ENCODE measurements at regions not wholly inside any gene's neighbourhood (a gene's known extent, or its start where the extent isn't known, plus 50 kb on each side); places are given as distances from the start of the nearest gene placed in this dataset.

DNA sequence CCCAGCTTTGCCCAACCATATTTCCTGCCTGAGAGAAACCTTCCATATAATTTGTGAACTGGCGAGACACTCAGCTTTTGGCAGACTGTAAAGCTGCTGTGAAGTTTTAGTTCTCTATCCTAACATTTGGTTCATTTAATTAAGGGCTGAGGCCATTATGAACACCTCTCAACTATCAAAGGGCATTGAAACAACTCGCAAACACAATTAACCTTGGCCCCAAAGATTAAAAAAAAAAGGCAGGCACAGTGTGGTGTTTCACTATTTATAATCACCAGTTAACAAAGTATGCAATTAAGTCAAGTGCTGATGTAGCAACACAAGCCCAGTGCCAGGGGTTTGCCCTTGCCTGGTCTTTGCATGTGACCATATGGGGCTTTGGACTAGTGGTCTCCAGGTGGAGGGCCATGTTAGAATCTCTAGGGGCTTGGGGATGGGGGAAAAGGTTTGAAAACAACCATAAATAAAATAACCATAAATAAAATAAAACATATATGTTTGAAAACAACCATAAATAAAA is 297.6 kb upstream of the SKOR2 start:
- no peak overlapping the region for H3K4me3 ChIP-seq (ENCODE audit: low read depth, low read length)
- no peak for TF ChIP-seq POLR2A (IDR thresholded peaks at IDR 0.05; ENCODE audit: extremely low read depth, insufficient read length)
- TF ChIP-seq, protein P1, sequence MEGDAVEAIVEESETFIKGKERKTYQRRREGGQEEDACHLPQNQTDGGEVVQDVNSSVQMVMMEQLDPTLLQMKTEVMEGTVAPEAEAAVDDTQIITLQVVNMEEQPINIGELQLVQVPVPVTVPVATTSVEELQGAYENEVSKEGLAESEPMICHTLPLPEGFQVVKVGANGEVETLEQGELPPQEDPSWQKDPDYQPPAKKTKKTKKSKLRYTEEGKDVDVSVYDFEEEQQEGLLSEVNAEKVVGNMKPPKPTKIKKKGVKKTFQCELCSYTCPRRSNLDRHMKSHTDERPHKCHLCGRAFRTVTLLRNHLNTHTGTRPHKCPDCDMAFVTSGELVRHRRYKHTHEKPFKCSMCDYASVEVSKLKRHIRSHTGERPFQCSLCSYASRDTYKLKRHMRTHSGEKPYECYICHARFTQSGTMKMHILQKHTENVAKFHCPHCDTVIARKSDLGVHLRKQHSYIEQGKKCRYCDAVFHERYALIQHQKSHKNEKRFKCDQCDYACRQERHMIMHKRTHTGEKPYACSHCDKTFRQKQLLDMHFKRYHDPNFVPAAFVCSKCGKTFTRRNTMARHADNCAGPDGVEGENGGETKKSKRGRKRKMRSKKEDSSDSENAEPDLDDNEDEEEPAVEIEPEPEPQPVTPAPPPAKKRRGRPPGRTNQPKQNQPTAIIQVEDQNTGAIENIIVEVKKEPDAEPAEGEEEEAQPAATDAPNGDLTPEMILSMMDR (IDR thresholded peaks at IDR 0.05; ENCODE audit: low read depth, low read length), result no peak
- TF ChIP-seq MYC (IDR thresholded peaks at IDR 0.05; ENCODE audit: low read depth, low read length), result no peak
- TF ChIP-seq, protein P2, sequence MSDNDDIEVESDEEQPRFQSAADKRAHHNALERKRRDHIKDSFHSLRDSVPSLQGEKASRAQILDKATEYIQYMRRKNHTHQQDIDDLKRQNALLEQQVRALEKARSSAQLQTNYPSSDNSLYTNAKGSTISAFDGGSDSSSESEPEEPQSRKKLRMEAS (IDR thresholded peaks at IDR 0.05; ENCODE audit: low read depth, low read length), result no peak
- DNase-seq (ENCODE audit: low read depth), result no peak

DNA sequence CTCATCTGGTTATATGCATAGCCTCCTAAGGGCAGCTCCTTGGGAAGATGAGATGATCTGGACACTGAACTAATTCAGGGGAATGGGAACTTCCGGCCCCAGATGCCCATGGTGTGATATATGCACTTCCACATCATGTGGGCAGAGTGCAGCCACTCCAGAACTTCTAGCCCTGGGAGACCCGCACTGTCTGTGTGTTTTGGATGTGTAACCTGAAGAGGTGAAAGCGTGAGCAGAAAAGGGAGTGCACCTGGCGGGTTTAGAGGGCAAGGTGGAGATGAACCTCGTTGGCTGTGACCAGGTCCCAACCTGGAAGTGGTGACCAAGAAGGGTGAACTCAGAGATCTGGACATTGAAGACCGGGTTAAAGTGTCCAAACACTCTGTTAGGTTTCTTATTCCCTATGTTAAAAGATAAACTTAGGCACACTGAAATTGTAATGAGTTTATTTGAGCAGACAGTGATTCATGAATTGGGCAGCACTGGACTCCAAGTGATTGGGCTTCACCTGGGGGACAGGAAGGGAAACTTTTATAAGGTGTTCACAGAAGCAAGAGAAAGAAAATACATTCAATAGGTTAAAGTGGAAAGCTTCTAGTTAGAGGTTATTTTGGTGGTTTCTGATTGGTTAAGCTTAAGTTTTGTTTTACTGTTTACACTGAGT is 296.2 kb upstream of the SKOR2 start:
- TF ChIP-seq POLR2A (IDR thresholded peaks at IDR 0.05; ENCODE audit: extremely low read depth, insufficient read length) (no peak), MYC (IDR thresholded peaks at IDR 0.05; ENCODE audit: low read depth, low read length) (no peak)
- TF ChIP-seq, protein P1 (IDR thresholded peaks at IDR 0.05; ENCODE audit: low read depth, low read length), result no peak
- TF ChIP-seq, protein P2 (IDR thresholded peaks at IDR 0.05; ENCODE audit: low read depth, low read length), result no peak
- H3K4me3 ChIP-seq (ENCODE audit: low read depth, low read length), result no peak overlapping the region
- no peak for DNase-seq (ENCODE audit: low read depth)

DNA sequence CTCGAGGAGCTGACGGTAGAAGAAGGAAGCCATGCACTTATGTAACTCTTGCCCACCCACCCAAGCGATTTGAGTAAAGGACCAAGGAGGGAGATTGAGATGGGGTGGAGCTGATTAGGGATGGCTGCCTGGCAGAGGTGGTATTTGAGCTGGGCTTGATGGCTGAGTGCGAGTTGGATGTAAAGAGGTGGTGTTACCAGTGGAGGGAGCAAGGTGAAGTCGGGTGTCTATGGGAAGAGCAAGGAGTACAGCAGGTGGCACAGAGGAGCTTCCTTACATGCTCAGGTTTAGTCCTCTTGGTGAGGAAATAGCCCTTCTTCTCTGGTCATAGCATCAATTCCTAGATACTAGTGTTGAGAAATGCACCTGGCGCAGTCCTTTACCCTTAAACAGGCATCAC is 294.2 kb upstream of the SKOR2 start:
- TF ChIP-seq, protein P1 (IDR thresholded peaks at IDR 0.05; ENCODE audit: low read depth, low read length), result no peak
- TF ChIP-seq, protein P2 (IDR thresholded peaks at IDR 0.05; ENCODE audit: low read depth, low read length), result no peak
- no peak for TF ChIP-seq MYC (IDR thresholded peaks at IDR 0.05; ENCODE audit: low read depth, low read length)
- TF ChIP-seq POLR2A (IDR thresholded peaks at IDR 0.05; ENCODE audit: extremely low read depth, insufficient read length), result no peak
- no peak for DNase-seq (ENCODE audit: low read depth)
- no peak overlapping the region for H3K4me3 ChIP-seq (ENCODE audit: low read depth, low read length)

DNA sequence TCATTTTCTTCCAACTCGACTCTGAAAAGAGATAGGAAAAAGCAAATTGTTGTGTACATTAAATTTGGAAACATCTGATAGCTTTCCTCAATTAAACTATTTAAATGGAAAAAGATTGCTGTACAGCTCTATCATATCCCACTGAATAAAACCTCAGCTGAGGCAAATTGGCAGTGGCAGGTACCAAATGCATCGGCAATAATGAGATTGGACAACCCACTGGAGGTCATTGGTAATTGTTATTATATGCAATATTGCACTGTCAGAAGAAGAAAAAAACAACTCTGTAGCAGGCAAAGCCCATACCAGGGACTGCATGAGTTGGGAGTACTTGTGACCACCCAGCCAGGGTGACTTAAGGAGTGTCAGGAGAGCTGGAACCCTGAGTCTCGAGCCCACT is 291.6 kb upstream of the SKOR2 start:
- DNase-seq (ENCODE audit: low read depth), result no peak
- H3K4me3 ChIP-seq (ENCODE audit: low read depth, low read length), result no peak overlapping the region
- TF ChIP-seq, protein P2 (IDR thresholded peaks at IDR 0.05; ENCODE audit: low read depth, low read length), result no peak
- TF ChIP-seq POLR2A (IDR thresholded peaks at IDR 0.05; ENCODE audit: extremely low read depth, insufficient read length) (no peak), MYC (IDR thresholded peaks at IDR 0.05; ENCODE audit: low read depth, low read length) (no peak)
- TF ChIP-seq, protein P1 (IDR thresholded peaks at IDR 0.05; ENCODE audit: low read depth, low read length), result no peak

DNA sequence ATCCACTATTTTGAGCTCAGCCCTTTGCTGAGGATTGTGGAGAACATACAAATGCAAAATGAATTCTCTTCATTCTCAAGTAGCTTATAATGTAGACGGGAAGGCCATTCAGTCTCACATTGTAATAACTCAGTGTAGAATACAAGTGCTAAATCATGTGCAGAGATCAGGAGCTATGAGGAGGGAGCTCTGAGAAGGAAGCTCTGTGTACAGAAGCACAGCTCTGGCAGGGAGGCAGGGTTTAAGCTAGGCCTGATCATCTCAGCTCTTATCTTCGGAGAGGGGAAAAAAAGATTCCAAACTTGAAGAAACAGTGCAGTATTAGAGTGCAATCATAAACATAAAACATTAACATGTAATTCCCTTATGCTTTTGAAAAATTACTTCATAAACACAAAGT is 291.1 kb upstream of the SKOR2 start:
- TF ChIP-seq, protein P2 (IDR thresholded peaks at IDR 0.05; ENCODE audit: low read depth, low read length), result no peak
- no peak for TF ChIP-seq MYC (IDR thresholded peaks at IDR 0.05; ENCODE audit: low read depth, low read length)
- TF ChIP-seq, protein P1 (IDR thresholded peaks at IDR 0.05; ENCODE audit: low read depth, low read length), result no peak
- no peak for TF ChIP-seq POLR2A (IDR thresholded peaks at IDR 0.05; ENCODE audit: extremely low read depth, insufficient read length)
- no peak overlapping the region for H3K4me3 ChIP-seq (ENCODE audit: low read depth, low read length)
- no peak for DNase-seq (ENCODE audit: low read depth)
